ENCODE measurements at regions not wholly inside any gene's neighbourhood (a gene's known extent, or its start where the extent isn't known, plus 50 kb on each side); places are given as distances from the start of the nearest gene placed in this dataset.

DNA sequence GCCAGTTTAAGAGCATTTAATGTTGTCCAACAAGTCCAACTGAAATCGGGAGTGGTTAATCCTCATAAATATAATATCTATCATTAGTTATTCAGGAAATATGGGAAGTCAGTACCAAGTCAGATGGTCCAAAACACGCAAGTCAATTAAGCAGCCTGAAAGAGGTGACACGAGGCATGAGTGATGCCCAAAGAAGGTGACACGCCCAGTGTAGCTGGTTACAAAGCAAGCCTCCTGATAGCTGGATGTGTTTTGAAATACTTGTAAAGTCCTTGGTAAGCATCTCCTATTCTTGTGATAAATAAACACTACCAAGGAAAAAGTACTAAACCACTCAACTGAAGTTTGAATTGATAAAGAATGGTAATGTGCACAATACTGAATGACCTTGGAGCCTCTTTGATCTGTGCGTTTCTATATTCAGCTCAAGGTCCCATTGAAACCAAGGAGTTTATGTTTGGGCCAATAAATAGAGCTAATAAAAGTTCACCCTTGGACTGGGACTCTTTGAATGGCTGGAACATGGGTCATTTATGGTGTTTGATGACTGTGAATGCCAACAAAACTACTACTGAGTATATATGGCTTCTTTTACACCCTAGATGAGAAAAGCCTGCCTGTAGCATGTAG lies 93.2 kb upstream of the KLF3 start:
- no peak overlapping the region for H3K27ac Mint-ChIP-seq (ENCODE audit: unreplicated experiment)
- H3K4me1 Mint-ChIP-seq (ENCODE audit: unreplicated experiment) = peaks cover 5% of the 10 kb centered on the region
- no peak overlapping the region for H3K4me3 Mint-ChIP-seq (ENCODE audit: unreplicated experiment)
- no peaks in the 10 kb centered on the region for H3K36me3 Mint-ChIP-seq (ENCODE audit: low read depth, unreplicated experiment)
- H3K9me3 Mint-ChIP-seq (ENCODE audit: unreplicated experiment) = no peaks in the 10 kb centered on the region
- H3K27me3 Mint-ChIP-seq (ENCODE audit: unreplicated experiment) = no peaks in the 10 kb centered on the region
- TF ChIP-seq, protein P1, sequence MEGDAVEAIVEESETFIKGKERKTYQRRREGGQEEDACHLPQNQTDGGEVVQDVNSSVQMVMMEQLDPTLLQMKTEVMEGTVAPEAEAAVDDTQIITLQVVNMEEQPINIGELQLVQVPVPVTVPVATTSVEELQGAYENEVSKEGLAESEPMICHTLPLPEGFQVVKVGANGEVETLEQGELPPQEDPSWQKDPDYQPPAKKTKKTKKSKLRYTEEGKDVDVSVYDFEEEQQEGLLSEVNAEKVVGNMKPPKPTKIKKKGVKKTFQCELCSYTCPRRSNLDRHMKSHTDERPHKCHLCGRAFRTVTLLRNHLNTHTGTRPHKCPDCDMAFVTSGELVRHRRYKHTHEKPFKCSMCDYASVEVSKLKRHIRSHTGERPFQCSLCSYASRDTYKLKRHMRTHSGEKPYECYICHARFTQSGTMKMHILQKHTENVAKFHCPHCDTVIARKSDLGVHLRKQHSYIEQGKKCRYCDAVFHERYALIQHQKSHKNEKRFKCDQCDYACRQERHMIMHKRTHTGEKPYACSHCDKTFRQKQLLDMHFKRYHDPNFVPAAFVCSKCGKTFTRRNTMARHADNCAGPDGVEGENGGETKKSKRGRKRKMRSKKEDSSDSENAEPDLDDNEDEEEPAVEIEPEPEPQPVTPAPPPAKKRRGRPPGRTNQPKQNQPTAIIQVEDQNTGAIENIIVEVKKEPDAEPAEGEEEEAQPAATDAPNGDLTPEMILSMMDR (IDR thresholded peaks at IDR 0.05; ENCODE audit: unreplicated experiment) = no peak
- no peak for DNase-seq (ENCODE audit: low spot score)

DNA sequence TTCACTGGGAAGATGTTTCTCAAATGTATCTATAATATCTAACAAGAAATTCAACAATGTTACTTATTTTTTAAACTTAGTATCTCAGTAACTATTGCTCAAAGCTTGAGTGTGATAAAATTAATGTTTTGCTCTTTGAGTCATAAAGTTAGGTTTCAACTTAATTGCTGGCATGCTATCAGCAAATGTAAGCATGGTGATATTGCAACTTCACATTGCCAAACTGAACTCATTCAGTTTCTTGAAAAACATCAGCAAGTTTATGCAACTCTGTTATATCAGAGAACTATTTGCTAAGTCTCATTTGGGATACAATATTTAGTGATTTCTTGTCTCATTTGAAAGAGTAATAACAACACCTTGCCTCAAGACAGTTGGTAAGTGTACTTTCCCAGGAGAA lies 91.2 kb upstream of the KLF3 start:
- H3K27ac Mint-ChIP-seq (ENCODE audit: unreplicated experiment) = no peak overlapping the region
- DNase-seq (ENCODE audit: low spot score) = no peak
- H3K27me3 Mint-ChIP-seq (ENCODE audit: unreplicated experiment) = no peaks in the 10 kb centered on the region
- peaks cover 18% of the 10 kb centered on the region for H3K4me1 Mint-ChIP-seq (ENCODE audit: unreplicated experiment)
- no peaks in the 10 kb centered on the region for H3K36me3 Mint-ChIP-seq (ENCODE audit: low read depth, unreplicated experiment)
- TF ChIP-seq, protein P1 (IDR thresholded peaks at IDR 0.05; ENCODE audit: unreplicated experiment) = no peak
- H3K4me3 Mint-ChIP-seq (ENCODE audit: unreplicated experiment) = no peak overlapping the region
- H3K9me3 Mint-ChIP-seq (ENCODE audit: unreplicated experiment) = no peaks in the 10 kb centered on the region

DNA sequence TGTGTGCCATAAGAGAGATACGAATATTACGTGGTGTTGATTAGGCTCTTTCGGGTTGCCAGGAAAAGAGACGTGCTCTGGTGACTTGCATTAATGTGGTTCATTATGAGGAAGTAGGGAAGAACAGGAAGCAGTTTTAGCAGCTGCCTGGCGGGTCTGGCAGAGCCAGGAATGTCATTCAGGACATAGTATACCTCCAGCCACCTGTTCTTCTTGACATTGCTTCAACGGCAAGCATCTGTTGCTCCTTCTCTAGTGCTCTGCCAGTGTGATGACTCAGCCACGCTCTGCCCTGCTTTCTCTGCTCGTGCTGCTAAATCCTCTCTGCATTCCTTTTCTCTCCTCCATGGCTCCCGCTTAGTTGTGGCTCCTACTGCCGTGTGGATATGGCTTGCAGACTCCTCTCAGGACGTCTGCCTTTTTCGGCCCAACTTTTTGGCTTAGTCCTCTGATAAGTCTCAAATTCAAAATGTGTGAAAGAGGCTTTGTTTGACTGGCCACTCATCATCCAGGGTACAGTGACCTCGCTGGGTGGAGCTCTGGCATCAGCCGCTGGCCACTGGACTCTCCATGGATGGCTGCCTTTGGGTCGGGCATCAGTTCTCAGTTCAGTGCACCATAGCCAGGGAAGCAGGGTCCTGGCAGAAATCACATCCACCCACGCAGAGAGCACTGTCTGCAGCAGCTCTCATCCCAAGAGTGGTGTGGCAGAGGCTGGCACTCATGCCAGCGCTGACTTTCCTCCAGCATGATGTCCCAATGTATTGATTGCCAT lies 89.3 kb upstream of the KLF3 start:
- H3K4me1 Mint-ChIP-seq (ENCODE audit: unreplicated experiment) = peaks cover 19% of the 10 kb centered on the region
- no peaks in the 10 kb centered on the region for H3K27me3 Mint-ChIP-seq (ENCODE audit: unreplicated experiment)
- DNase-seq (ENCODE audit: low spot score) = no peak
- H3K4me3 Mint-ChIP-seq (ENCODE audit: unreplicated experiment) = no peak overlapping the region
- TF ChIP-seq, protein P1 (IDR thresholded peaks at IDR 0.05; ENCODE audit: unreplicated experiment) = no peak
- no peaks in the 10 kb centered on the region for H3K36me3 Mint-ChIP-seq (ENCODE audit: low read depth, unreplicated experiment)
- H3K9me3 Mint-ChIP-seq (ENCODE audit: unreplicated experiment) = no peaks in the 10 kb centered on the region
- H3K27ac Mint-ChIP-seq (ENCODE audit: unreplicated experiment) = no peak overlapping the region

DNA sequence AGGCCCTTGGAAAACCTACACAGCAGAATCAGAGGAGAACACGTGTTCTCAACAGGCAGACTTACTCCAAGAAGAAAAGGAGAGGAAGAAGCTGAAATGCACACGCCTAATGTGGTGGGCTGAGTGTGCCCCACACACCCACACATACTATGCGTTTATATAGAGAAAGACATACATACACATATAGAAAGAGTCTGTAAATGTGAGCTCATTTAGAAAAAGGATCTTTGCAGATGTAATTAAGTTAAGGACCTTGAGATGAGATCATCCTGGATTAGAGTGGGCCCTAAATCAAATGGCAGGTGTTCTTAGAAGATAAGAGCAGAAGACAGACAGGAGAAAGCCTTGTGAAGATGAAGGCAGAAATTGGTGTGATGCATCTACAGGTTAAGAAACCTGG lies 87.2 kb upstream of the KLF3 start:
- Mint-ChIP-seq H3K27me3 (ENCODE audit: unreplicated experiment) (no peaks in the 10 kb centered on the region), H3K9me3 (ENCODE audit: unreplicated experiment) (no peaks in the 10 kb centered on the region)

More for the DNA sequence above, 87.2 kb upstream of the KLF3 start:
- TF ChIP-seq, protein P1 (IDR thresholded peaks at IDR 0.05; ENCODE audit: unreplicated experiment) = no peak
- Mint-ChIP-seq H3K4me3 (ENCODE audit: unreplicated experiment) (no peak overlapping the region), H3K4me1 (ENCODE audit: unreplicated experiment) (peaks cover 25% of the 10 kb centered on the region), H3K27ac (ENCODE audit: unreplicated experiment) (no peak overlapping the region), H3K36me3 (ENCODE audit: low read depth, unreplicated experiment) (no peaks in the 10 kb centered on the region)
- no peak for DNase-seq (ENCODE audit: low spot score)
